ENCODE measurements at regions not wholly inside any gene's neighbourhood (a gene's known extent, or its start where the extent isn't known, plus 50 kb on each side); places are given as distances from the start of the nearest gene placed in this dataset.
"Not testable (repeated sequence)": the region's sequence is repeated elsewhere in the genome, so short reads cannot be mapped to it uniquely, and the experiment has no call there.

- no peak for DNase-seq (ENCODE audit: low spot score)
Measured at GRCh38 chr20:61094581-61094980, 157.5 kb upstream of the CDH4 start.

GRCh38 chr20:61096463-61096862, 155.6 kb upstream of the CDH4 start:
- no peak for DNase-seq (ENCODE audit: low spot score)

GRCh38 chr20:61099806-61100205, 152.3 kb upstream of the CDH4 start:
- DNase-seq (ENCODE audit: low spot score) = no peak

GRCh38 chr20:61100489-61100888, 151.6 kb upstream of the CDH4 start:
- no peak for DNase-seq (ENCODE audit: low spot score)

GRCh38 chr20:61101321-61101720, 150.7 kb upstream of the CDH4 start:
- DNase-seq (ENCODE audit: low spot score) = not testable (repeated sequence)

GRCh38 chr20:61104232-61104631, 147.8 kb upstream of the CDH4 start:
- DNase-seq (ENCODE audit: low spot score) = no peak

- DNase-seq (ENCODE audit: low spot score) = no peak
Measured at GRCh38 chr20:61105395-61105794, 146.7 kb upstream of the CDH4 start.

GRCh38 chr20:61106438-61106837, 145.6 kb upstream of the CDH4 start:
- DNase-seq (ENCODE audit: low spot score) = no peak

GRCh38 chr20:61109221-61109805, 142.7 kb upstream of the CDH4 start:
- no peak for DNase-seq (ENCODE audit: low spot score)

- no peak for DNase-seq (ENCODE audit: low spot score)
Measured at GRCh38 chr20:61112515-61112914, 139.5 kb upstream of the CDH4 start.

- no peak for DNase-seq (ENCODE audit: low spot score)
Measured at GRCh38 chr20:61113731-61114130, 138.3 kb upstream of the CDH4 start.

GRCh38 chr20:61114493-61115175, 137.4 kb upstream of the CDH4 start:
- DNase-seq (ENCODE audit: low spot score) = no peak

- DNase-seq (ENCODE audit: low spot score) = no peak
Measured at GRCh38 chr20:61115364-61116065, 136.5 kb upstream of the CDH4 start.

GRCh38 chr20:61117725-61118124, 134.3 kb upstream of the CDH4 start:
- DNase-seq (ENCODE audit: low spot score) = no peak

- DNase-seq (ENCODE audit: low spot score) = no peak
Measured at GRCh38 chr20:61118429-61119224, 133.4 kb upstream of the CDH4 start.

- no peak for DNase-seq (ENCODE audit: low spot score)
Measured at GRCh38 chr20:61119273-61119672, 132.8 kb upstream of the CDH4 start.

GRCh38 chr20:61119794-61120410, 132.2 kb upstream of the CDH4 start:
- no peak for DNase-seq (ENCODE audit: low spot score)

- DNase-seq (ENCODE audit: low spot score) = no peak
Measured at GRCh38 chr20:61120595-61121515, 131.2 kb upstream of the CDH4 start.

- no peak for DNase-seq (ENCODE audit: low spot score)
Measured at GRCh38 chr20:61121661-61122060, 130.4 kb upstream of the CDH4 start.

- no peak for DNase-seq (ENCODE audit: low spot score)
Measured at GRCh38 chr20:61123286-61123685, 128.8 kb upstream of the CDH4 start.

- DNase-seq (ENCODE audit: low spot score) = no peak
Measured at GRCh38 chr20:61123751-61124368, 128.2 kb upstream of the CDH4 start.
